Panc1 (cell line): ENCODE measurements at regions not wholly inside any gene's neighbourhood (a gene's known extent, or its start where the extent isn't known, plus 50 kb on each side); places are given as distances from the start of the nearest gene placed in this dataset.
"Not testable (repeated sequence)": the region's sequence is repeated elsewhere in the genome, so short reads cannot be mapped to it uniquely, and the experiment has no call there.

Source experiments
- ATAC-seq: fragments of 200-7000 bp; cut with Tn5 transposase; 2 replicates; pipeline ENCODE4 v1.9.1; 2020; ENCODE audit warnings: mild to moderate bottlenecking, moderate library complexity
- BruUV-seq: library from RNA; stranded (reverse); fragments of 400-500 nt; replicated peaks from 2 replicates; lab custom pipeline; 2021; lab: Mats Ljungman, UMichigan
- CTCF ChIA-PET: fragments of 300-600 bp; sonication (Branson Sonifier 250); formaldehyde crosslinking; loops from one replicate; lab custom pipeline; 2022; ENCODE audit warnings: antibody characterized with exemption; lab: Charles Lee
- POLR2A ChIA-PET: fragments of 300-600 bp; sonication (Branson Sonifier 250); formaldehyde crosslinking; loops from one replicate; lab custom pipeline; 2022; ENCODE audit warnings: antibody characterized with exemption; lab: Charles Lee
- DNase-seq: peaks from one replicate; pipeline ENCODE4 v3.0.0-alpha.2; 2010; ENCODE audit warnings: low read depth, low spot score
- H3K27ac ChIP-seq: 2 replicates; pipeline ENCODE4 v1.5.1; 2011; ENCODE audit warnings: mild to moderate bottlenecking, low read length, inconsistent platforms
- H3K27me3 ChIP-seq: fragments of 200-500 bp; sonication (Bioruptor generic); 2 replicates; pipeline ENCODE4 v1.6.0; 2014; ENCODE audit warnings: low read length, inconsistent platforms; ENCODE audit not compliant: control insufficient read depth, insufficient read depth
- H3K36me3 ChIP-seq: fragments of 200-500 bp; sonication (Bioruptor generic); 2 replicates; pipeline ENCODE4 v1.5.1; 2014; ENCODE audit warnings: inconsistent platforms, mild to moderate bottlenecking, low read length, moderate library complexity; ENCODE audit not compliant: control insufficient read depth, insufficient read depth
- H3K4me1 ChIP-seq: 2 replicates; pipeline ENCODE4 v1.5.1; 2011; ENCODE audit warnings: inconsistent platforms, mild to moderate bottlenecking, low read length, moderate library complexity; ENCODE audit not compliant: control insufficient read depth, insufficient read depth
- H3K4me3 ChIP-seq, 2 experiments: 2 replicates each; pipeline ENCODE4 v1.5.1; 2011 to 2012; ENCODE audit warnings: low read depth in 2 of 2, low read length in 2 of 2, mild to moderate bottlenecking in 2 of 2, inconsistent platforms in 1 of 2, moderate library complexity in 1 of 2
- H3K9me3 ChIP-seq: fragments of 200-500 bp; sonication (Bioruptor generic); 2 replicates; pipeline ENCODE4 v1.5.1; 2014; ENCODE audit warnings: low read depth, mild to moderate bottlenecking, inconsistent platforms, low read length, moderate library complexity; ENCODE audit not compliant: control insufficient read depth, insufficient read depth
- POLR2AphosphoS5 ChIP-seq: IDR thresholded peaks from 2 replicates; pipeline ENCODE4 v1.6.1; 2012; ENCODE audit warnings: mild to moderate bottlenecking, low read depth, low read length, moderate library complexity
- SIN3A ChIP-seq: IDR thresholded peaks from 2 replicates; pipeline ENCODE4 v1.6.1; 2012; ENCODE audit warnings: low read depth, mild to moderate bottlenecking, low read length, moderate library complexity, borderline replicate concordance; ENCODE audit not compliant: insufficient read depth
- TCF7L2 ChIP-seq: IDR thresholded peaks from 2 replicates; pipeline ENCODE4 v1.6.1; 2011; ENCODE audit warnings: mild to moderate bottlenecking, low read depth, low read length, inconsistent platforms
- in situ Hi-C: cut with HindIII; loops from 2 replicates; pipeline ENCODE4 v1.10.0; 2016; ENCODE audit warnings: low sequenced_read_pairs, low pct_unique_long_range_greater_than_20kb
- intact Hi-C: fragments of 100-400 bp; cut with micrococcal nuclease; formaldehyde crosslinking; loops from one replicate; pipeline ENCODE4 v1.10.0; 2022; ENCODE audit not compliant: unreplicated experiment
- TF ChIP-seq, protein P1 (sequence below): fragments of 450-650 bp; IDR thresholded peaks from 2 replicates; pipeline ENCODE4 v1.5.1; 2017; ENCODE audit warnings: mild to moderate bottlenecking
- TF ChIP-seq, protein P2 (sequence below), 2 experiments: IDR thresholded peaks; 2 replicates each; pipeline ENCODE4 v1.6.1; 2011 to 2012; ENCODE audit warnings: low read depth in 2 of 2, control low read depth in 1 of 2, low read length in 1 of 2, mild to moderate bottlenecking in 1 of 2, moderate library complexity in 1 of 2; ENCODE audit not compliant: insufficient read depth in 1 of 2

DNA sequence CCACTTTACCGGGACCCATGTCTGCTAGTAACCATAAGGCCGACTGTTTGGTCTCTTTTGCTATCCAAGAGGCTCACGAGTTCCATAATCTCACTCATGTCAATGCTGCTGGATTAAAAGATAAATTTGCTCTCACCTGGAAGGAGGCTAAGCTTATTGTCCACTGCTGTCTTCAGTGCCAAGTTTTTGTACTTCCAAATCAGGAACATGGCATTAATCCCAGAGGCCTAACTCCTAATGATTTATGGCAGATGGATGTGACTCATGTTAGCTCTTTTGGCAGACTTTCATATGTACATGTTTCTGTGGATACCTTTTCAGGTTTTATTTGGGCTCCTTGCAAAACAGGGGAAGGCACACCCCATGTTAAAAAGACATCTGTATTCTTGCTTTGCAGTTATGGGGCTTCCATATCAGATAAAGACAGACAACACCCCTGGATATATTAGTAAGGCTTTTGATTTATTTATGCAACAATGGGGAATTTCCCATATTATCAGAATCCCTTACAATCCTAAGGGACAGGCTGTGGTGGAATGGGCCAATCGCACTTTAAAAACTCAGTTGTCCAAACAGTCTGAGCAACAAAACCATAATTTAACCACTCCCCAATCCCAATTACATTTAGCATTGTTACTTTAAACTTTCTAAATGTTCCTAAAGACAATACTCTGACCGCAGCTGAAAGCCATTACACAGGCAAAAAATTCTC is 162.7 kb downstream of the IER5 start:
- DNase-seq (no peak), ATAC-seq (no peak)
- Histone ChIP-seq H3K4me1 (no peaks in the 10 kb centered on the region), H3K4me3 (no peak overlapping the region), H3K27me3 (no peaks in the 10 kb centered on the region), H3K27ac (no peak overlapping the region), H3K9me3 (no peaks in the 10 kb centered on the region), H3K36me3 (no peaks in the 10 kb centered on the region)
- in situ Hi-C loops = no loop called here
- ChIA-PET POLR2A (no interaction called here), CTCF (no interaction called here)
- BruUV-seq = no TSS peak
- intact Hi-C loops = no loop called here
- TF ChIP-seq, protein P1, sequence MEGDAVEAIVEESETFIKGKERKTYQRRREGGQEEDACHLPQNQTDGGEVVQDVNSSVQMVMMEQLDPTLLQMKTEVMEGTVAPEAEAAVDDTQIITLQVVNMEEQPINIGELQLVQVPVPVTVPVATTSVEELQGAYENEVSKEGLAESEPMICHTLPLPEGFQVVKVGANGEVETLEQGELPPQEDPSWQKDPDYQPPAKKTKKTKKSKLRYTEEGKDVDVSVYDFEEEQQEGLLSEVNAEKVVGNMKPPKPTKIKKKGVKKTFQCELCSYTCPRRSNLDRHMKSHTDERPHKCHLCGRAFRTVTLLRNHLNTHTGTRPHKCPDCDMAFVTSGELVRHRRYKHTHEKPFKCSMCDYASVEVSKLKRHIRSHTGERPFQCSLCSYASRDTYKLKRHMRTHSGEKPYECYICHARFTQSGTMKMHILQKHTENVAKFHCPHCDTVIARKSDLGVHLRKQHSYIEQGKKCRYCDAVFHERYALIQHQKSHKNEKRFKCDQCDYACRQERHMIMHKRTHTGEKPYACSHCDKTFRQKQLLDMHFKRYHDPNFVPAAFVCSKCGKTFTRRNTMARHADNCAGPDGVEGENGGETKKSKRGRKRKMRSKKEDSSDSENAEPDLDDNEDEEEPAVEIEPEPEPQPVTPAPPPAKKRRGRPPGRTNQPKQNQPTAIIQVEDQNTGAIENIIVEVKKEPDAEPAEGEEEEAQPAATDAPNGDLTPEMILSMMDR = no peak
- TF ChIP-seq, protein P2, sequence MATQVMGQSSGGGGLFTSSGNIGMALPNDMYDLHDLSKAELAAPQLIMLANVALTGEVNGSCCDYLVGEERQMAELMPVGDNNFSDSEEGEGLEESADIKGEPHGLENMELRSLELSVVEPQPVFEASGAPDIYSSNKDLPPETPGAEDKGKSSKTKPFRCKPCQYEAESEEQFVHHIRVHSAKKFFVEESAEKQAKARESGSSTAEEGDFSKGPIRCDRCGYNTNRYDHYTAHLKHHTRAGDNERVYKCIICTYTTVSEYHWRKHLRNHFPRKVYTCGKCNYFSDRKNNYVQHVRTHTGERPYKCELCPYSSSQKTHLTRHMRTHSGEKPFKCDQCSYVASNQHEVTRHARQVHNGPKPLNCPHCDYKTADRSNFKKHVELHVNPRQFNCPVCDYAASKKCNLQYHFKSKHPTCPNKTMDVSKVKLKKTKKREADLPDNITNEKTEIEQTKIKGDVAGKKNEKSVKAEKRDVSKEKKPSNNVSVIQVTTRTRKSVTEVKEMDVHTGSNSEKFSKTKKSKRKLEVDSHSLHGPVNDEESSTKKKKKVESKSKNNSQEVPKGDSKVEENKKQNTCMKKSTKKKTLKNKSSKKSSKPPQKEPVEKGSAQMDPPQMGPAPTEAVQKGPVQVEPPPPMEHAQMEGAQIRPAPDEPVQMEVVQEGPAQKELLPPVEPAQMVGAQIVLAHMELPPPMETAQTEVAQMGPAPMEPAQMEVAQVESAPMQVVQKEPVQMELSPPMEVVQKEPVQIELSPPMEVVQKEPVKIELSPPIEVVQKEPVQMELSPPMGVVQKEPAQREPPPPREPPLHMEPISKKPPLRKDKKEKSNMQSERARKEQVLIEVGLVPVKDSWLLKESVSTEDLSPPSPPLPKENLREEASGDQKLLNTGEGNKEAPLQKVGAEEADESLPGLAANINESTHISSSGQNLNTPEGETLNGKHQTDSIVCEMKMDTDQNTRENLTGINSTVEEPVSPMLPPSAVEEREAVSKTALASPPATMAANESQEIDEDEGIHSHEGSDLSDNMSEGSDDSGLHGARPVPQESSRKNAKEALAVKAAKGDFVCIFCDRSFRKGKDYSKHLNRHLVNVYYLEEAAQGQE (IDR thresholded peaks at IDR 0.05; ENCODE audit: insufficient read depth in 1 of 2, low read depth in 2 of 2, low read length in 1 of 2) = no peak
- no peak for TF ChIP-seq TCF7L2
- no peak for TF ChIP-seq SIN3A
- no peak for TF ChIP-seq POLR2AphosphoS5

DNA sequence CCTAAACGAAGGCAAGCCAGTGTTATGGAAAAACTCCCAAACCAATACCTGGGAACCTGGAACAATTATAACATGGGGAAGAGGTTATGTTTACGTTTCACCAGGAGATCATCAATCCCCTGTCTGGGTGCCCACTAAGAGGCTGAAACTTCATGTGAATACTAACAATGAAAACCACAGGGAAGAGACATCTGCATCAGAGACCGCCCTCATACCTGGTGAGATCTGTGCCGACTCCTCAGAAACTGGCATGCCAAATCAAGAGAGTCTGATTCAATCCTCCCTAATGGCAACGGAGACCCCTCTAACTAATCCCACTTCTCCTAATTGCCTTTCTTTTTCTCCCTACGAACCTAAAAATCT is 163.2 kb downstream of the IER5 start:
- BruUV-seq = no TSS peak
- Histone ChIP-seq H3K4me1 (no peaks in the 10 kb centered on the region), H3K4me3 (no peak overlapping the region), H3K27ac (no peak overlapping the region), H3K9me3 (no peaks in the 10 kb centered on the region), H3K27me3 (no peaks in the 10 kb centered on the region), H3K36me3 (no peaks in the 10 kb centered on the region)
- no peak for ATAC-seq
- in situ Hi-C loops (no loop called here), intact Hi-C loops (no loop called here)
- ChIA-PET CTCF (no interaction called here), POLR2A (no interaction called here)
- TF ChIP-seq, protein P2 (IDR thresholded peaks at IDR 0.05; ENCODE audit: insufficient read depth in 1 of 2, low read depth in 2 of 2, low read length in 1 of 2) = no peak
- TF ChIP-seq TCF7L2 (no peak), SIN3A (no peak), POLR2AphosphoS5 (no peak)
- TF ChIP-seq, protein P1 = no peak
- DNase-seq = no peak

DNA sequence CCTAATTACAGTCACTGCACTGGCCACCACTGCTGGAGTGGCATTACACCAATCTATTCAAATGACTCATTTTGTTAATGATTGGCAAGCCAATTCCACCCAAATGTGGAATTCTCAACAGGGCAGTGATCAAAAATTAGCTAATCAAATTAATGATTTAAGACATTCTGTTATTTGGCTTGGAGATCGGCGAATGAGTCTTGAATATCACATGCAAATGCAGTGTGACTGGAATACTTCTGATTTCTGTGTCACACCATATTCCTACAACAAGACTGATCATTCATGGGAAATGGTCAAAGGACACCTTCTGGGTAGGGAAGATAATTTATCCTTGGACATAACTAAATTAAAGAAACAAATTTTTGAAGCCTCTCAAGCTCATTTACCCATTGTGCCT is 165.1 kb downstream of the IER5 start:
- POLR2A ChIA-PET, DNase-seq, intact Hi-C loops, in situ Hi-C loops, H3K36me3 ChIP-seq, H3K9me3 ChIP-seq, BruUV-seq, H3K4me3 ChIP-seq, H3K27ac ChIP-seq, H3K27me3 ChIP-seq, H3K4me1 ChIP-seq, ATAC-seq: not testable (repeated sequence)
- CTCF ChIA-PET = interaction anchor here (0.6 kb wide), 1 partner anchor 144 kb away, joined by 3 read pairs; no protein-coding TSS in a partner anchor
